ENCODE measurements at regions not wholly inside any gene's neighbourhood (a gene's known extent, or its start where the extent isn't known, plus 50 kb on each side); places are given as distances from the start of the nearest gene placed in this dataset.

GRCh38 chr1:217948741-217949140, 317.6 kb downstream of the SPATA17 start:
- no peaks in the 10 kb centered on the region for H3K79me2 ChIP-seq (ENCODE audit: control insufficient read depth, insufficient read depth, low read length)
- DNase-seq (ENCODE audit: low read depth, low spot score) (no peak), FAIRE-seq (no peak), ATAC-seq (no peak)
- H3K4me1 ChIP-seq (ENCODE audit: control insufficient read depth, insufficient read depth, low read length): no peaks in the 10 kb centered on the region
- ChIA-PET SMC1A (ENCODE audit: uncharacterized antibody, unreplicated experiment) (no interaction called here), CTCF (no interaction called here), RAD21 (ENCODE audit: unreplicated experiment) (no interaction called here), POLR2A (no interaction called here)
- no peak overlapping the region for H3K4me3 ChIP-seq
- no TSS peak for BruUV-seq (replicated peaks)
- no peak overlapping the region for H3K9ac ChIP-seq (ENCODE audit: control insufficient read depth, insufficient read depth, low read length)
- no peak for TF ChIP-seq RBBP5 (conservative IDR thresholded peaks at IDR 0.05)
- TF ChIP-seq ZNF217 (IDR thresholded peaks at IDR 0.05): no peak
- TF ChIP-seq CBX3 (IDR thresholded peaks at IDR 0.05; ENCODE audit: borderline replicate concordance, low read depth): no peak
- no peak overlapping the region for H3K4me2 ChIP-seq (ENCODE audit: control insufficient read depth, insufficient read depth)
- H2AFZ ChIP-seq (ENCODE audit: control insufficient read depth, low read depth, low read length): no peak overlapping the region
- intact Hi-C loops (cut with micrococcal nuclease; ENCODE audit: unreplicated experiment) (no loop called here), in situ Hi-C loops (cut with MboI) (no loop called here)
- no peak overlapping the region for H3K27ac ChIP-seq (ENCODE audit: control insufficient read depth, insufficient read depth)
- no peaks in the 10 kb centered on the region for H3K36me3 ChIP-seq (ENCODE audit: control insufficient read depth in 2 of 2, insufficient read depth in 2 of 2, low read length in 1 of 2)
- WGBS (ENCODE audit: insufficient coverage, insufficient replicate concordance, low lambda C conversion rate, missing lambda C conversion rate): 14% methylated on average over 2 of the region's 2 CpGs
- no peaks in the 10 kb centered on the region for H3K9me3 ChIP-seq (replicated peaks; ENCODE audit: control insufficient read depth, insufficient read depth, low read length)
- H3K27me3 ChIP-seq (replicated peaks in 1 of 2; ENCODE audit: control insufficient read depth in 2 of 2, insufficient read depth in 2 of 2, low read length in 1 of 2): no peaks in the 10 kb centered on the region
- H4K20me1 ChIP-seq (ENCODE audit: control insufficient read depth, insufficient read depth): no peaks in the 10 kb centered on the region

GRCh38 chr1:217953330-217953729, 322.2 kb downstream of the SPATA17 start:
- DNase-seq (ENCODE audit: low read depth, low spot score) (no peak), FAIRE-seq (no peak), ATAC-seq (no peak)
- Histone ChIP-seq H3K9me3 (replicated peaks; ENCODE audit: control insufficient read depth, insufficient read depth, low read length) (no peaks in the 10 kb centered on the region), H3K4me2 (ENCODE audit: control insufficient read depth, insufficient read depth) (no peak overlapping the region), H2AFZ (ENCODE audit: control insufficient read depth, low read depth, low read length) (no peak overlapping the region), H3K4me1 (ENCODE audit: control insufficient read depth, insufficient read depth, low read length) (no peaks in the 10 kb centered on the region), H3K27me3 (replicated peaks in 1 of 2; ENCODE audit: control insufficient read depth in 2 of 2, insufficient read depth in 2 of 2, low read length in 1 of 2) (no peaks in the 10 kb centered on the region), H4K20me1 (ENCODE audit: control insufficient read depth, insufficient read depth) (no peaks in the 10 kb centered on the region), H3K9ac (ENCODE audit: control insufficient read depth, insufficient read depth, low read length) (no peak overlapping the region), H3K79me2 (ENCODE audit: control insufficient read depth, insufficient read depth, low read length) (no peaks in the 10 kb centered on the region), H3K4me3 (no peak overlapping the region), H3K36me3 (ENCODE audit: control insufficient read depth in 2 of 2, insufficient read depth in 2 of 2, low read length in 1 of 2) (no peaks in the 10 kb centered on the region), H3K27ac (ENCODE audit: control insufficient read depth, insufficient read depth) (no peak overlapping the region)
- CTCF ChIA-PET: no interaction called here
- WGBS (ENCODE audit: insufficient coverage, insufficient replicate concordance, low lambda C conversion rate, missing lambda C conversion rate): 0% methylated on average over 2 of the region's 2 CpGs
- in situ Hi-C loops (cut with MboI): no loop called here
- intact Hi-C loops (cut with micrococcal nuclease; ENCODE audit: unreplicated experiment): no loop called here
- RAD21 ChIA-PET (ENCODE audit: unreplicated experiment): no interaction called here
- SMC1A ChIA-PET (ENCODE audit: uncharacterized antibody, unreplicated experiment): no interaction called here
- BruUV-seq (replicated peaks): no TSS peak
- POLR2A ChIA-PET: no interaction called here
- TF ChIP-seq SREBF2 (IDR thresholded peaks at IDR 0.05; ENCODE audit: low read length): no peak
- TF ChIP-seq TCF12 (IDR thresholded peaks at IDR 0.05; ENCODE audit: low read depth, low read length): no peak
- TF ChIP-seq PAX5 (IDR thresholded peaks at IDR 0.05; ENCODE audit: borderline replicate concordance, low read depth, low read length): no peak
- no peak for TF ChIP-seq MYC (IDR thresholded peaks at IDR 0.05; ENCODE audit: insufficient read depth, insufficient read length, insufficient replicate concordance, low read length, severe bottlenecking)
- no peak for TF ChIP-seq IRF5 (IDR thresholded peaks at IDR 0.05; ENCODE audit: borderline replicate concordance)
- no peak for TF ChIP-seq RAD51 (IDR thresholded peaks at IDR 0.05)
- no peak for TF ChIP-seq USF1 (IDR thresholded peaks at IDR 0.05; ENCODE audit: borderline replicate concordance, extremely low read length, insufficient read depth, low read depth, low read length)
- TF ChIP-seq POLR2AphosphoS5 (IDR thresholded peaks at IDR 0.05; ENCODE audit: low read length): no peak
- no peak for TF ChIP-seq PAX8 (IDR thresholded peaks at IDR 0.05)
- no peak for TF ChIP-seq SRF (IDR thresholded peaks at IDR 0.05; ENCODE audit: low read depth in 2 of 2, low read length in 2 of 2)
- no peak for TF ChIP-seq ATF3 (IDR thresholded peaks at IDR 0.05; ENCODE audit: borderline replicate concordance, extremely low read depth, low read depth, low read length)
